ENCODE measurements at regions not wholly inside any gene's neighbourhood (a gene's known extent, or its start where the extent isn't known, plus 50 kb on each side); places are given as distances from the start of the nearest gene placed in this dataset.

DNA sequence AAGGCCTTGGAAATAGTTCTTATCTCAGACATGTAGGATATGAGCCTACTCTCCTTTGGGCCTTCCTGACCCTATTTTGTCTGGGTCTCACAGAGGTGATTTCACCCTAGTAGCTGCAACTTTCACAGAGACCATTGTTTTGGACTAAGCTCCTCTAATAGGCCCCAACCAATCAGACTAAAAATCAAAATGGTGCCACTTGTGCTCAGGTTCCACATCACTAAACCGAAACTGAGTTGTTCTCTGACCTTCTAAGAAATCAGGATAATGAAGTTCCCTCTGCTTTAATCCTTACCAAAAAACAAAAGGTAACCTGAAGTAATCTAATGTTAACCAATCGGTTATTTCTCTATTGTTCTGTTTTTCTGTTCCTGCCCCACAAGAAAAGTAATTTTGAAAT is 143.6 kb downstream of the CD24 start (continued):
- TF ChIP-seq, protein P1, sequence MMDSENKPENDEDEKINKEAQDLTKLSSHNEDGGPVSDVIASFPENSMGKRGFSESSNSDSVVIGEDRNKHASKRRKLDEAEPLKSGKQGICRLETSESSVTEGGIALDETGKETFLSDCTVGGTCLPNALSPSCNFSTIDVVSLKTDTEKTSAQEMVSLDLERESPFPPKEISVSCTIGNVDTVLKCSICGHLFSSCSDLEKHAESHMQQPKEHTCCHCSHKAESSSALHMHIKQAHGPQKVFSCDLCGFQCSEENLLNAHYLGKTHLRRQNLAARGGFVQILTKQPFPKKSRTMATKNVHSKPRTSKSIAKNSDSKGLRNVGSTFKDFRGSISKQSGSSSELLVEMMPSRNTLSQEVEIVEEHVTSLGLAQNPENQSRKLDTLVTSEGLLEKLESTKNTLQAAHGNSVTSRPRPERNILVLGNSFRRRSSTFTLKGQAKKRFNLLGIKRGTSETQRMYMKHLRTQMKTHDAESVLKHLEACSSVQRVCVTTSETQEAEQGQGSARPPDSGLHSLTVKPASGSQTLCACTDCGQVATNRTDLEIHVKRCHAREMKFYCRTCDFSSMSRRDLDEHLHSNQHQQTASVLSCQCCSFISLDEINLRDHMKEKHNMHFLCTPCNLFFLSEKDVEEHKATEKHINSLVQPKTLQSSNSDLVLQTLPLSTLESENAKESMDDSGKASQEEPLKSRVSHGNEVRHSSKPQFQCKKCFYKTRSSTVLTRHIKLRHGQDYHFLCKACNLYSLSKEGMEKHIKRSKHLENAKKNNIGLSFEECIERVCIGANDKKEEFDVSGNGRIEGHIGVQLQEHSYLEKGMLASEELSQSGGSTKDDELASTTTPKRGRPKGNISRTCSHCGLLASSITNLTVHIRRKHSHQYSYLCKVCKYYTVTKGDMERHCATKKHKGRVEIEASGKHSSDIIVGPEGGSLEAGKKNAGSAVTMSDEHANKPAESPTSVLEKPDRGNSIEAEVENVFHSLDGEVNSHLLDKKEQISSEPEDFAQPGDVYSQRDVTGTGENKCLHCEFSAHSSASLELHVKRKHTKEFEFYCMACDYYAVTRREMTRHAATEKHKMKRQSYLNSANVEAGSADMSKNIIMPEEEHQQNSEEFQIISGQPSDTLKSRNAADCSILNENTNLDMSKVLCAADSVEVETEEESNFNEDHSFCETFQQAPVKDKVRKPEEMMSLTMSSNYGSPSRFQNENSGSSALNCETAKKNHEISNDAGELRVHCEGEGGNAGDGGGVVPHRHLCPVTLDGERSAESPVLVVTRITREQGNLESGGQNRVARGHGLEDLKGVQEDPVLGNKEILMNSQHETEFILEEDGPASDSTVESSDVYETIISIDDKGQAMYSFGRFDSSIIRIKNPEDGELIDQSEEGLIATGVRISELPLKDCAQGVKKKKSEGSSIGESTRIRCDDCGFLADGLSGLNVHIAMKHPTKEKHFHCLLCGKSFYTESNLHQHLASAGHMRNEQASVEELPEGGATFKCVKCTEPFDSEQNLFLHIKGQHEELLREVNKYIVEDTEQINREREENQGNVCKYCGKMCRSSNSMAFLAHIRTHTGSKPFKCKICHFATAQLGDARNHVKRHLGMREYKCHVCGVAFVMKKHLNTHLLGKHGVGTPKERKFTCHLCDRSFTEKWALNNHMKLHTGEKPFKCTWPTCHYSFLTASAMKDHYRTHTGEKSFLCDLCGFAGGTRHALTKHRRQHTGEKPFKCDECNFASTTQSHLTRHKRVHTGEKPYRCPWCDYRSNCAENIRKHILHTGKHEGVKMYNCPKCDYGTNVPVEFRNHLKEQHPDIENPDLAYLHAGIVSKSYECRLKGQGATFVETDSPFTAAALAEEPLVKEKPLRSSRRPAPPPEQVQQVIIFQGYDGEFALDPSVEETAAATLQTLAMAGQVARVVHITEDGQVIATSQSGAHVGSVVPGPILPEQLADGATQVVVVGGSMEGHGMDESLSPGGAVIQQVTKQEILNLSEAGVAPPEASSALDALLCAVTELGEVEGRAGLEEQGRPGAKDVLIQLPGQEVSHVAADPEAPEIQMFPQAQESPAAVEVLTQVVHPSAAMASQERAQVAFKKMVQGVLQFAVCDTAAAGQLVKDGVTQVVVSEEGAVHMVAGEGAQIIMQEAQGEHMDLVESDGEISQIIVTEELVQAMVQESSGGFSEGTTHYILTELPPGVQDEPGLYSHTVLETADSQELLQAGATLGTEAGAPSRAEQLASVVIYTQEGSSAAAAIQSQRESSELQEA (IDR thresholded peaks at IDR 0.05; ENCODE audit: low read depth): no peak
- TF ChIP-seq SLC30A9 (CRISPR knock-in tag; IDR thresholded peaks at IDR 0.05): no peak
- TF ChIP-seq FIP1L1 (IDR thresholded peaks at IDR 0.05; ENCODE audit: low read depth, low read length, poor library complexity, severe bottlenecking): no peak
- no peak for TF ChIP-seq IRF2 (CRISPR knock-in tag; IDR thresholded peaks at IDR 0.05)
- TF ChIP-seq MXI1 (IDR thresholded peaks at IDR 0.05; ENCODE audit: low read depth, low read length): no peak
- TF ChIP-seq FOSL1 (tag; conservative IDR thresholded peaks at IDR 0.05): no peak
- TF ChIP-seq, protein P2, sequence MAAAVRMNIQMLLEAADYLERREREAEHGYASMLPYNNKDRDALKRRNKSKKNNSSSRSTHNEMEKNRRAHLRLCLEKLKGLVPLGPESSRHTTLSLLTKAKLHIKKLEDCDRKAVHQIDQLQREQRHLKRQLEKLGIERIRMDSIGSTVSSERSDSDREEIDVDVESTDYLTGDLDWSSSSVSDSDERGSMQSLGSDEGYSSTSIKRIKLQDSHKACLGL (CRISPR knock-in tag; IDR thresholded peaks at IDR 0.05; ENCODE audit: borderline replicate concordance, poor library complexity, severe bottlenecking): no peak
- no peak for TF ChIP-seq MAFF (IDR thresholded peaks at IDR 0.05; ENCODE audit: low read length)
- 0 out of 6 replicates have a peak, but pooled peaks of 1 of the 3 experiments have one; percentile 31 for TF ChIP-seq ZBTB11 (CRISPR knock-in tag; IDR thresholded peaks at IDR 0.05)
- no peak for TF ChIP-seq ELF4 (CRISPR knock-in tag; IDR thresholded peaks at IDR 0.05)
- no peak for TF ChIP-seq USF2 (CRISPR knock-in tag; IDR thresholded peaks at IDR 0.05)
- no peak for TF ChIP-seq ZNF124 (CRISPR knock-in tag; IDR thresholded peaks at IDR 0.05)
- no peak for TF ChIP-seq ESRRA (IDR thresholded peaks at IDR 0.05; ENCODE audit: borderline replicate concordance, low read depth)
- no peak for TF ChIP-seq CHD4 (IDR thresholded peaks at IDR 0.05; ENCODE audit: insufficient read depth, insufficient replicate concordance, low read depth, low read length, poor library complexity, severe bottlenecking)

Measured in K562 (cell line).